Epidermal melanocyte (primary cell): ENCODE measurements at regions not wholly inside any gene's neighbourhood (a gene's known extent, or its start where the extent isn't known, plus 50 kb on each side); places are given as distances from the start of the nearest gene placed in this dataset.
"Not testable (repeated sequence)": the region's sequence is repeated elsewhere in the genome, so short reads cannot be mapped to it uniquely, and the experiment has no call there.

Experiments used
- DNase-seq: peaks from one replicate; pipeline ENCODE4 v3.0.0; 2011; ENCODE audit warnings: low spot score; ENCODE audit not compliant: insufficient read length

DNA sequence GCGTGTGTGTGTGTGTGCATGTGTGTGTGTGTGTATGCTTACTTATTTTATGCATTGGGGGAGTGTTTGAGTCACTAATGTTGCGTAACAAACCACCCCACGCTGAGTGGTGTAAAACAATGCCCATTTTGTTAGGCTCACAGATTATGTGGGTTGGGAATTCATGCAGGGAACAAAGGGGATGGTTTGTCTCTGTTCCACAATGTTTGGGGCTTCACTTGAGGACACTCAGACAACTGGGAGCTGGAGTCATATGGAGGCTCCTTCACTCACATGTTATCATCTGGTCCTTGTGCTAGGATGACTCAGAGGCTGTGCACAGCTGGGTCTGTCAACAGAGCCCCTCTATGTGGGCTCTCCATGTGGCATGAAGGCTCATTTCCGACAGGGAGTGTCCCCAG is 51.3 kb upstream of the LARGE1 start:
- no peak for DNase-seq

GRCh38 chr22:33975841-33976240 is 55.6 kb upstream of the LARGE1 start:
- no peak for DNase-seq

DNA sequence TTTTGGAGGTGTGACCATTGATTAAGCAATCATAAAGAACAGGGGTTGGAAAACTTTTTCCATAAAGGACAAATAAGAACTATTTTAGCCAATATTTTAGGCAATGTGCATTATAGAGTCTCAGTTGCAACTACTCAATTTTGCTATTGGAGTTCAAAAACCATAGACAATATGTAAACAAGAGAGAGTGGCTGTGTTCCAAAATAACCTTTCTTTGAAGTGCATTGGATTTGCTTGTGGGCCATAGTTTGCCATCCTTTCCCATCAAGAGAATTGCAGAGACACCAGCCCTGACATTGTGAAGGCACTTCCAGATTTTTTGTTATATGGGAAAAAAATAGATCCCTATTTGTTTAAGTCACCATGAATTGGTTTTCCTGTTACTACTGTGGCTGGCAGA is 63.3 kb upstream of the LARGE1 start:
- no peak for DNase-seq

DNA sequence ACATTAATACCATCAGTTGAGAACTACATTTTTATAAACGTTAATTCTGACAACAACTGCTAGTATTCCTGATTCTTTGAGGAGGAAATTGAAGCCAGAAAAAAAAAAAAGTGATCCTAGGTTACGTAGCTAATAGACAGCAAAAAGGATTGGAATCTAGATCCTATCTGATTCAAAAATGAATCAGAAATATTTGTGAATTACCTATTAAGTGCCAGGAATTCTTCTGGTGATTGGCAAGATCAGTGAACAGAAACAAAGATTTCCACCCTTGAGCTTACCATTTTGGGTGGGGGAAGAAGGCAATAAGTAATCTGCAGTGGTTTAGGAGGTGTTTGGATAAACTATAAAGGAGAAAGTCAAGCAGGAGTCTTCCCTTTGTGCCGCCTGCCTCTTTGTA is 63.9 kb upstream of the LARGE1 start:
- DNase-seq: no peak

- no peak for DNase-seq
Measured at GRCh38 chr22:33984656-33985285, 64.5 kb upstream of the LARGE1 start.

DNA sequence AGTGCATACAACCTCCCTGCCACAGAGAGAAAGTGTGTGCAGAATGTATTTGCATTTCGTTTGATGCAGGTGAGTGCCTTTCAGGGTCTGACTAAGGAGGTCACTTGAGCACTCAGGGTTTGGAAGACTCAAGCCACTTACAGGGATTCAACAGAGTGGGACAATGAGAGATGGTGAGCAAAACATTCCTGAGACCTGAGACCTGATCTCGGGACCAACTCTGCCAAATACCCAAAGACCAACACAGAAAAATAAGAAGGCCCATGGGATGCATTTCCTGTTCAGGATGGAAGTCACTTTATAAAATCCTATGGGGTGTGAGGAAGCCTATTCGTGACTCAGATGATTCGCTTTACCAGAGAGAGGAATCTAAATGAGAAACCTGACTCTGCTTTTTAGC is 65.2 kb upstream of the LARGE1 start:
- DNase-seq: no peak

DNA sequence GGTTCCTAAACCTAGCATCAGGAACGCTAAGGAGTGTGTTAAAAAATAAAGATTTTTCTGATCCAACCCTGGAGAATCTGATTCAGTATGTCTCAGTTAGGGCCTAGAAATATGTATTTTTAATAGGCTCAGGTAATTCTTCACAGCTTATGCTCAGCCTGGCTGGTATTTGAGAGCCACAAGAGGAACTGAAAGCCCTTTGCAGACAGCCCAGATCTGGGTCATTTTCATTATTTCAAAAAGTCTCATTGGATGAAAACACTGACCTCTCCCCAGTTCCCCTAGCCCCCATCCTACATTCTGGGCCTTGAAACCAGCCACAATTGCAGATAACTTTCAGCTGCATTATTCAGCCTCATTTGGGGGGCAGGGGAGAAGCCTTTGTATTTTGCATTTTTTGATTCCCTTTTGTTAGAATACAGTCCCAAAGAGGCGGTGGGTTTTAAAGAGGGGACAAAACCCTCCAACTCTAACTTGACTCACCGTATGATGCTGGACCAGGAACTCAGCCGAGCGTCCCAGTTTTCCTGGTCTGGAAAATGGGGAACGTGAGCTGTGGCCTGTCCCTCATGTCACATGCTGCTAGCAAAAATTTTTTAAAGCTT is 66.0 kb upstream of the LARGE1 start:
- DNase-seq: no peak

DNA sequence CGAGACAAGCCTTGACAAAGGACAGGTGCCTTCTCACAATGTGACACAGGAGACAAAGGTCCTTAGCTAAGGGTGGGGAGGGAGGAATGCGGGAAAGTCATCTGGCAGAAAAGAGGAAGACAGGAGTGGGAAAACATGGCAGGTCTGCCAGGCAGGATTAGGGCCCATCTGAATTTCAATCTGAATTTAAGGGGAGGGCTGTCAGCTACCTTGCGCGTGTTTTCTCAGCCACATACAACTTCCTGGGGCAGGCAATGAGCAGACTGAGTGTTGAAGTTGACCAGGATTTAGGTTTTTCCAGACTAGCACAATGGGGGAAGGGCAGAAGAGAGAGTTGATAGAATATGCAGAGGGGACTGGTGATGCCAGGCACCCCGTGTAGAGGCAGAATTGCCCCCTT is 66.7 kb upstream of the LARGE1 start:
- DNase-seq: no peak

- not testable (repeated sequence) for DNase-seq
Measured at GRCh38 chr22:33989263-33989662, 69.0 kb upstream of the LARGE1 start.

DNA sequence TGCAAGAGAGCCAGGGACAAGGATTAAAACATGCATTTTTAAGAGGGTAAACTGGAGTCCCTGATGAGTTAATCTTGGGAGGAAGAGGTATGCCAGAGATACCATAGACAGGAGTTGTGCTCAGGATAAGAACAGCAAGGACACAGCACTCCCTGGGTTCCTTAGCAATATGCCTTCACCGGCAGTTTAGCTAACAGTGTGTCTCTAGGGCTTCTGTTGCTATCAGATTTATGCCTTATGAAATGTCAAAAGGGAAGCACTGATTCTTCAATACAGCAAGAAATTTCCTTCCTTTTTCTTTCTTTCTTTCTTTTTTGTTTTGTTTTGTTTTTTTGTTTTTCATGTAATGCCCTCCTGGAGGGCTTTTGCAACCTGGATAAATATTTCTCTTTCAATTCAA is 71.3 kb upstream of the LARGE1 start:
- no peak for DNase-seq

GRCh38 chr22:33996824-33997223 is 76.5 kb upstream of the LARGE1 start:
- no peak for DNase-seq

- no peak for DNase-seq
Measured at GRCh38 chr22:34000879-34001526, 80.7 kb upstream of the LARGE1 start.

DNA sequence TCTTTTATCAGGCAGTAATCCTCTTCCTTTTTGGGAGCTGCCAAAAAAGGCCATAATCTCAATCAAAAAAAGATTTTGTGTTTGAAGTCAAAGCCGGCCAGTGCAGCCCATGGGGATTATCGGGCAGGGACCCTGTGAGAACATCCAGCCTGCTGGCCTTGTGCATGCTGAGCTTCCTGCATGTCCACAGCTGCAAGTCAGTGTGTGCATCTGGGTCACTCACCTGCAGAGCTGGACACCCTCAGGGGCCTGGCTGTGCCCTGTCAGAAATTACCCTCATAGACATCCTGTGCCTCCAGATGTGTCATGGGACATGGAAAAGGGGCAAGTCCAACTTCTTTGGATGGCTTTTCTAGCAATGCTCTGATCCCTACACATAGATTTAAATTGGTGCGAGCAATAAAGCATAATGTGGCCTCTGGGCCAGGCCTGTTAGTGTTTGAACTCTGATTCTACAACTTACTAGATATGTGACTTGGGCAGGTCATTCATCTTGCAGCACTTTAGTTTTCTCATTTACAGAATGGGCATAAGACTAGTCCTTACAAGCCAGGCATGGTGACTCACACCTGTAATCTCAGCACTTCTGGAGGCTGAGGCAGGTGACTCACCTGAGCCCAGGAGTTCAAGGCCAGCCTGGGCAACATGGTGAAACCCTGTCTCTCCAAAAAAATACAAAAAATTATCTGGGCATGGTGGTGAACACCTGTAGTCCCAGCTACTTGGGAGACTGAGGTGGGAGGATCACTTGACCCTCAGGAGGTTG is 81.6 kb upstream of the LARGE1 start:
- no peak for DNase-seq

GRCh38 chr22:34004058-34004457 is 83.8 kb upstream of the LARGE1 start:
- no peak for DNase-seq

DNA sequence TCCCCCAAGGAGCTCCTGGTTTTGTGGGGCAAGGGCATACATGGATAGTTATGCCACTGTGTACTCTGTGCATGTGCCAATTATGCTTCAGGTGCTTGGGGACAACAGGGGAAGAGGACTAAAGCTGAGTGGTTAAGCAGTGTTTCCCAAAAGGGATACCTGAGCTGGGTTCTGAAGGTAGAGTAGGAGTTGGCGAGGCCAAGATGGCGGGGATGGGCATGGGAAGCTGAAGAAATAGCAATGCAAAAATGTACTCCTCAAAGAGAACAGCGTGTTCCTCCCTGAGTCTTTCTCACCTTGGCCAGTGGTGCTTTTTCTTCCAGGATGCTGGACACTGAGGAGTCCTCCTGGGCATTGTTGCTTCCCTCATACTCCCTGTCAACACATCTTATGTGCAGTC is 90.0 kb upstream of the LARGE1 start:
- DNase-seq: no peak

GRCh38 chr22:34015642-34016041 is 95.4 kb upstream of the LARGE1 start:
- DNase-seq: no peak

DNA sequence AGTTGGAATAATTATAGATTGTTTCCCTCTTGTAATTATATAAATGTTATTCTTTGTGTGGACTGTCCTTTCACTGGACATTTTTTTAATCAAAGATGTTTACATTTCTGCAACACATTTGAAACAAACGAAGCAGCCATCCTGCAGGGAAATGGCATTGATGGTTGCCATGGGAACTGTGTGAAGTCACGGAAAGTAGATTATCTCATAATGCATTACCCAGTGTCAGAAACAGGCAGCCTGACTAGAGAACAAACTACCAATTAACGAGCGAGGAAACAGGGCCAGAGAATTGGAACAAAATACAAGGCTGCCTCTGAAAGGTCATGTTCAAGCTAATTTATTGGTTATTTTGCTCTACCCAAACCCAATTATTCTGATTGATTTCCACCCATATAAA is 96.9 kb upstream of the LARGE1 start:
- no peak for DNase-seq

- DNase-seq: no peak
Measured at GRCh38 chr22:34019190-34019845, 99.0 kb upstream of the LARGE1 start.

DNA sequence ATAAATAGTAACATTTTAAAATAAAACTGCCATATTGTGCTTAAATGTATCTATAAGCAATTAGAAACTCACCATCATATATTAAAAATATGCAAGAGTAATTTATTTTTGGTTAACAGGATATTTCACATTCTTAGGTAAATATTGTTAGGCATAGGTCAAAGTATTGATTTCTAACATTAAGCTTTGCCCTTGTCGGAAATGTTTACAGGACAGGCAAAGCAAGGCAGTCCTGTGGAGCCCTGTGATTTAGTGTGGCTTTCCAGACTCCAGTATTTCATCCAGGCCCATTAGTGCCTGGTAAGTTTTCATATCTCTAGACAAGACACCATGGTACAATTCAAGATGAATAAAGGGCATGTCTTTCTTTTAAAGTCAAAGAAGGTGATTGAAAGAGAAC is 114.9 kb upstream of the LARGE1 start:
- no peak for DNase-seq

DNA sequence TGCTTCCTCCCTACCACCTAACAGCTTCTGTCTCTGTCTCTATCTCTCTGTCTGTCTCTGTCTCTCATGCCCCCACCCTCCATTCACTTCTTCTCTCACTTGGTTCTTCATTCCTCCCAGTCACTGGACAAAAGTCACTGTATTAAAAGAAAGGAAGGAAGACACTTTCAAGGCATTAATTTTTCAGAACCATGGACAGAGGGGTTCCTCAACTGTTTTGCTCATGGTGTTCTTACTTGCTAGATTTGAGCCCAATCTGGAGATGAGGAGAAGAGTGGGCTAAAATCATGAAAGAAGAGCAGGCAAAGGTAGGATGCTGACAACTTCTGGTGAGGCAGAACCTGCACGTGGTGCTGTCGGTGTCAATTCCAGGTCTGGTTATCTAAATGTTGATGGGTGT is 116.7 kb upstream of the LARGE1 start:
- no peak for DNase-seq

DNA sequence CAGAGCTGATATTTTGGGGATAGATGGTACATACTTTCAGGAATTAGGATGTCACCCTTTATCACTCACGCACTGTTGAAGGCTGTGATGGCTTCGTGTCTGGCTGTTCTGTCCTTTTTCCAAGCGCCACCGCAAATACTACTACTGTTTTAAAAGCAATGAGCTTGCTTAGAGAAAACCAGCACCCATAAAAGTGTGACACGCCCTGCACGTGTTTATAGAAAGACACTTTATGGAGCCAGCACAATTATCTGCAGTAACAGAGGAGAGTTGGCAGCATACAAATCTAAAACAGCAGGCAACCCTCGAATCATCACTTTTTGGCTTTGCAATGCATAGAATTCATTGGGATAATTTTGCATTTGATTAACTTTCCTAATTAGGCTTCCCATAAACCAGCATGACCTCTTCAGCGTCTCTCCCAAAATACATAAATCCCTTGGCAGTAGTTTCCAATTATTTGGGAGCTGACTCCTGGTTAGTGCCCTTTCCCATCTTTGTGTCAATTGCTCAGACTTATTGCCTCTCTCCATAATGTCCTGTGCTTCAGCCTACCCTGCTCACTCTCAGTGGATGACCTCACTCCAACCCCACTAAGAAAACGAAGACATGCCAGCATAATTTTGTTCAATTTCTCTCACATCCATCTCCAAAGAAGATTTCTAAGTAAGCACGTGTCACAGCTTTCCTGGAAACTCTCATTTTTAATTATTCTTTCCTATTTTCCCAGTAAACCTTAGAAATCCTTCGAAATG is 118.7 kb upstream of the LARGE1 start:
- DNase-seq: no peak
